GM18505 (cell line): ENCODE measurements at regions not wholly inside any gene's neighbourhood (a gene's known extent, or its start where the extent isn't known, plus 50 kb on each side); places are given as distances from the start of the nearest gene placed in this dataset.

Experiments used
- ATAC-seq: cut with Tn5 transposase; IDR thresholded peaks from one replicate; pipeline ENCODE4 v1.9.1; 2021; ENCODE audit not compliant: unreplicated experiment
- POLR2A ChIP-seq: IDR thresholded peaks from 4 replicates; pipeline ENCODE4 v1.6.1; 2011; ENCODE audit warnings: borderline replicate concordance; ENCODE audit not compliant: insufficient read depth, insufficient read length; ENCODE audit errors: extremely low read depth

DNA sequence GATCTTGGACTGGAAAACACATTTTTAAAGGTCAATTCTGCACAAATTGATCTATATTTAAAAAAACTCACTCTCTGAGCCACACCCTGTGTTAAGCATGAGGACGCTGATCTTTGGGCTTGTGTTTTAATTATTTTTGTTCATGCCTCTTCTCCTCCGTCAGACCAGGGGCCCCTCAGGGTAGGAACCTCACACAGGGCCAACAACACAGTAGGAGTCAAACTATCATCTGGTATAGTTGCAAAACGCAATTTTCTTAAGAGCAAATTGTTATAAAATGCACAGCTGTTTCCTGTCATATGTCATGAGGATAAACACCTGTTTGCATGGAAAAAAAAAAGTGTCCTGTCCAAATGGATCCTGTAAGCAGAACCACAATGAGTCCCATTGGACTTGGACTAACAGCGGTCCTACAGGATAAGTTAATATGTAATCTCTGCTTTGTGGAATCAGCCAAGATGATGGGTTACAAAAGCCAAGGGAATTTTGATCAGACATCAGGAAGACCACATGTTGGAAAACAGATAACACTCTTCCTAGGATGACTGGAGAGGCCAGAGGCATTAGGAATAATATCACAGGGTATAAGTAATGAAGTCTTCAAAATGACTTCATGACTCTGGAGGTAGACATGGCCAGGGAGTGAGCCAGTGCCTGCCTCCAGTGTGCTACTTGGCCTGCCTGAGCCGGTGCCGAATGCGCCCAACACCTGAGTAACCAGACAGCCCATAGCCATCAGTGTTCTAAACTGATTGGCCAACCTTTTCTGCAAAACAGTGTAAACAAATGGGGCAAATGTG lies 184.9 kb upstream of the ADCY1 start:
- ATAC-seq, result no peak
- TF ChIP-seq POLR2A, result no peak

DNA sequence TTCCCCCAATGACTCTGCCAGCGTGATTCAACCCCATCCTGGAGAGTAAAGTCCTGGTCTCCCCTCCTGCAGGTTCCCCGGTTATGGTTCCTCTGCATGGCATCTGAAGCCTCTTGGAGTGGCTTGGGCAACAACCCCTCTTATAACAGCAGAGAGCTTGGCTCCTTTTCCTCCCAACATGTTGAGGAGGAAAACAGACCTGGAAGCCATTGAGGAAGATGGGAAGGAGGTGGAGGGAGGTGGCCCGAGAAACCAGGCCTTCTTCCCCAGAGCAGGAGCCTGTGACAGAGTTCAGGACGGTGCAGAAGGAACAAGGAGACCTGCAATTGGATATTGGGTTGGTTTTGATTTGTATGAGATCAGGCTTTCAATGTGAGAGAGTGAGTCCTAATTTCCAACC lies 184.0 kb upstream of the ADCY1 start:
- no peak for TF ChIP-seq POLR2A
- no peak for ATAC-seq

DNA sequence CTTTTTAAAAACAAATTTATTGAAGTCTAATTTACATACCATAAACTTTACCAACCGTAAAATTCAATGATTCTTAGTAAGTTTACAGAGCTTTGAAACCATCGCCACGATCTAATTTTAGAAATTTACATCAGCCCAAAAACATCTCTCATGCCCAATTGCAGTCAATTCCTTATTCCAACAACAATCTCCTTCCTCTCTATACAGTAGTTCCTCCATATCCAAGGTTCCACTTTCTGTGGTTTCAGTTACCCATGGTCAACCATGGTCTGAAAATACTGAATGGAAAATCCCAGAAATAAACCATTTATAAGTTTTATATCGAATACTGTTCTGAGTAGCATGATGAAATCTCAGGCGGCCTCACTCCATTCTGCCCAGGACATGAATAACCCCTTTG lies 183.4 kb upstream of the ADCY1 start:
- TF ChIP-seq POLR2A, result no peak
- ATAC-seq, result no peak

DNA sequence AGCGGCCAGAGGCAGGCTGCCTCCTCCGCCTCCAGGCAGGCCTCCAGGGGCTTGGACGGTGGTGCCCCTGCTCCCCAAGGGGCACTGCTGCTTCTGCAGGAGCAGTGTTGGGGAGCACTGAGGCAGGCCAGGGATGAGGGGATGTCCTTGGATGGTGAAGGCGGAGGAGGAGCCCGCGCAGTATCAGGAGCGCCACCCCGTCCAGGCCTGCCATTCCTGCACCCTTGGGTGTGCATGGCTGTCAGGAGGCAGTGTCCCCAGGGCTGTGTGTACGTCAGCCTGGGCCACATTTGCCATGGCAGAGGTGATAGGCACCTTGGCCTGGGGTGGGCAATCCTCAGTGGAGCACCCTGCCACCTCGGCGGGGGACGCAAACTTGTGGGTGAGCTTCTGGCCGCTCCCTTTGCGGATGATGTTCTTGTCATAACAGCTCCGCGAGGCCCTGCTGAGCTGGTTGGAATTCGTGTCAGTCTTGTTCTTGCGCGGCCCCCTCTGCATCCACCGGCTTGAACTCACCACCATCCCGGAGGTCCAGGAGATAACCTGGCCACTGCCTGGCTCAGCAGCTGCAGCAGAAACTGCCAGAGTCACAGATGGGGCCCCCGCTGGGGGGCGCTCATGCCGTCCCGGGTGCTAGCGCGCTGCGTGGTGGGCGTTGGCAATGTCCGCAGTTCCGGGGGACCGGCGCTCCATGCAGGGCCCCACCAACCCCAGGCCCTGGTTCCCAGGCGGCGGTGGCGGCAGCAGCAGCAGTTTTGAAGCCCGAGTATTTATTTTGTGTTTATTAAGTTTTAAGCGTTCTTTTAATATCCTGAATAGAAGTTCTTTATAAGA lies 182.3 kb upstream of the ADCY1 start:
- no peak for TF ChIP-seq POLR2A
- no peak for ATAC-seq

DNA sequence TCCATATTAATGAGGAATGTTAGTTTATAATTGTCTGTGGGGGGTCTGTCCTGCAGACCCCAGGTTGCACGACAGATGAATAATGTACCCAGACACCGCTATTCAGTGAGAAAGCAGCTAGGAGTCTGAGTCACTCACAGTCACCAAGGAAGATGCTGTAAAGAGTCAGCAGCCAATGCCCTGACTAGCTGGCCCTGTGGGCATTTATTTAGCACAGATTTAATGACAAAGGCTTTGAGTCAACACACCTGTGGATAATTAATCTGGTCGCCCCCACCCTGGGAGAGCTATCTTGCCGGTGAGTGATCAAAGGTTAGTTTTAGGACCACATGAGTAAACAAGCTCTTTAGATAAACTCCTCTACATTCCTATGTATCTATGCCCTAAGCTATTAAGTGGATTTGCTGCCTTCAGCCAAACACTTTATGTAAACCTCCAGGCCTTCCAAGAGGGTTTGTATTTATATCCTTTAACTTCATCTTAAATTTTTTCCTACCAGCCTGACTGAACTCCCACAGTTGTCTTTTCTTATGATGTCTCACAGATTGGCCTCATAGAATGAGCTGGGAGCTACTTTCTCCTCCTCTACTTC lies 180.0 kb upstream of the ADCY1 start:
- no peak for ATAC-seq
- TF ChIP-seq POLR2A, result no peak

DNA sequence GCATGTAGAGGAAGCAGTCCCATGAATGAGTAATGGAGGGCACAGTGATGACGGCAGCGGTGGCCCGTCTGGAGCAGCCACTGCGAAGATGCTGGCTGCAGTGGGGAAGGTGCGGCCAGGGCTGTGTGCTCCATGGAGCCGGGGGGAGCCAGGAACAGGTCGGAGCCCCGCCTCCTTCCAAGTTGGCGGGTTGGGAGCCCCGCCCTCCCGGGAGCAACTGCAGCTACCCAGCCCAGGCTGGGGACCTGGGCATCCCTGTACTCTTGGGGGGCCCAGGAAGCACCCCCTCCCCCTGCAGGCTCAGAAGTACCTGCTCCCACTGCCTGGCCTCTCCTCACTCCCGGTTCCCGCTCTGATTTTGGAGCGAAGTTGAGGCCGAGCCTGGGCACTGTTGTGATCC lies 175.1 kb upstream of the ADCY1 start:
- TF ChIP-seq POLR2A, result no peak
- ATAC-seq, result no peak

DNA sequence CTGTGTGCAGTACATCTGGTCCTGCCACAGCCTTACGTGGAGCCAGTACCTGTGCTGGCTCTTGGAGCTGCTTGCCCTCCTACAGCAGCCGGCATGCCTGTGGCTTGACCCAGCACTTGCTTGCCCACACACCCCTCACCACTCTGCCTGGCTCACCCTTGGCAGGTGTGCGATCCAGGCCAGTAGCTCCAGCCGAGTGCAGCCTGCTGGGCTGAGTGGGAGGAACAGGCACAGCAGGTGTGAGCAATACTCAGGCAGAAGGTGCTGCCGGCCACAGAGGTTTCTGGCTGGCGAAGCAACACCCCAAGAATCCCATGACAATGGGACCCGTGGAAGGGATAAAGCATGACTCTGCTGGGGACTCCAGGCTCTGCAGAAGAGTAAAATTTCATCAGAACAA lies 173.5 kb upstream of the ADCY1 start:
- no peak for ATAC-seq
- no peak for TF ChIP-seq POLR2A

DNA sequence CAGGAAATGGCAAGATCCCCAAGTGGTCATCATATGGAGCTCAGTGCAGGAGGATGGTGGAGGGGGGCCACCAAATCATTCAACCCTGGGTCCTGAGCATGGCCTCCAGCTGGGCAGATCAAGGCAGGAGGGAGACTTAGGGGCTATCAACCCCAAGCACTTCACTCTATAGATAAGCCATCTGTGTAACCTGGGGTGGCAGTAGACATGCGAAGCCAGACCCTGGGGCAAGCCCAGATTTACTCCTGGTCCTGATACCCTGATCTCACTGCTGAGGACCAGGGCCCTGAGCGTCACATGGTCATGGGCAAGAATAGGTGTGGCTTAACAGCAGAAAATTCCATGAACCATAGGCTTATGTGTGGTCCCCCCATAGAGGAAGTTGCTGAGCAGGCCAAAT lies 173.0 kb upstream of the ADCY1 start:
- no peak for ATAC-seq
- no peak for TF ChIP-seq POLR2A

DNA sequence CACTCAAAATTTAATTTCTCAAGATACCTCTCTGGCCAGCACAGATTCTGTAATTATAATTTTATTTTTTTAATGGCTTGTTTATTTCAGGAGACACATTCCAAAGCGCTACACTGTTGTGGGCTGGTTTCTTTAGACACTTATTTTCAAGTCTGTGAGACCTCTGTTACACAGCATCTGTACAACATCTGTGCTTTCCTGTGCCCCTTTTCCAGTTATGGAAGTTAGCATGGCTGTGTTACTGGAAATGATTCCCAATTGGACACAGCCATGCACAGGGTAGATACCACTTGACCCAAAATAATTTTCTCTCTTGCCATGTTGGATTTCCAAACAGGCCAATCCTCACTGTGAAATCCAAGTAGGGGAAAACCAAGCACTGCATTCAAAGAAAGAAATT lies 172.3 kb upstream of the ADCY1 start:
- ATAC-seq, result no peak
- TF ChIP-seq POLR2A, result no peak

DNA sequence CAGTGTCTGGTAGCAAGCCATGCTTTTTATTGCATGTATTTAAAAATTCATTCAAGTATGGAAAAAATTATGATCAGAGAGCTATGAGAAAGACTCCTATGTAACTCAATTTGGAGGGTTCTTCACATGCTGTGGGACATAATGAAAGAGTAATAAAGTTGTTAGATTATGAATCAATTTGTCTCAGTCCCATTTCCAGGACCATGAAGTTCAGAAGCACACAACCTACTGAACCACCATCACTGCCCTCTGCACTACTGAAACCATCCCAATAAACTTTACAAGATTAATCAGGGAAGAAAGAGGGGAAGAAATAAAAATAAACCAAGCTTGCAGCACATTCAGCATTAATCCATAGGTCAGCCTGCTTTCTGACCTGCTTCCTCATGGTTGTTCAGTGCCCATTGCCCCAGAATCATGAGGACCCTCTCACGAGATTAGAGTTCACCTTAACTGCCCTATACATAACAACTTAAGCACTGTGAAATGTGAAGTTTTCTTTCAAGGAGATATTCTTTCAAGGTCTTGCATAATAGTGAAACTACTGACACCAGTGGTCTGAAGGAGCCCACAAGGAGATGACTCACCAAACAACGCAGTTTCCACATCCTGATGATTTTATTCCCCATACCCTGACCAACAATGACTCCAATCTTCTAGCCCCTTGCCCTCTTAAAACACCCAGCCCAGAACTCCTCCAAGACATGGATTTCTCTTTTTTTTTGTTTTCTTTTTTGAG lies 171.5 kb upstream of the ADCY1 start:
- no peak for ATAC-seq
- no peak for TF ChIP-seq POLR2A

DNA sequence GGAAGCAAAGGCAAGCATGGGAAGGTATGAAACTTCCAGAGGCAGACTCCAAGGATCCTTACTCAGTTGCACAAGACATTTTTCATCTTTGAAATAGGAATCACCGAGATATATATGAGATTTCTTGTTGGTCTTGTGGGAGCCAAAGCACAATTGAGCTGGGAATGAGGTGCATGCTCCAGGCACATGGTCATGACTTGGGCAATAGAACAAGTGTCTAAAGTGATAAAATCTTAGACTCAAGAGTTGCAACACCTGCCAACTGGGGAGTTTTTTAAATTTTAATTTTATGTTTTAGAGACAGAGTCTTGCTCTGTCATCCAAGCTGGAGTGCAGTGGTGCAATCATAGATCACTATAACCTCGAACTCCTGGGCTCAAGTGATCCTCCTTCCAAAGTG lies 169.5 kb upstream of the ADCY1 start:
- TF ChIP-seq POLR2A, result no peak
- no peak for ATAC-seq

DNA sequence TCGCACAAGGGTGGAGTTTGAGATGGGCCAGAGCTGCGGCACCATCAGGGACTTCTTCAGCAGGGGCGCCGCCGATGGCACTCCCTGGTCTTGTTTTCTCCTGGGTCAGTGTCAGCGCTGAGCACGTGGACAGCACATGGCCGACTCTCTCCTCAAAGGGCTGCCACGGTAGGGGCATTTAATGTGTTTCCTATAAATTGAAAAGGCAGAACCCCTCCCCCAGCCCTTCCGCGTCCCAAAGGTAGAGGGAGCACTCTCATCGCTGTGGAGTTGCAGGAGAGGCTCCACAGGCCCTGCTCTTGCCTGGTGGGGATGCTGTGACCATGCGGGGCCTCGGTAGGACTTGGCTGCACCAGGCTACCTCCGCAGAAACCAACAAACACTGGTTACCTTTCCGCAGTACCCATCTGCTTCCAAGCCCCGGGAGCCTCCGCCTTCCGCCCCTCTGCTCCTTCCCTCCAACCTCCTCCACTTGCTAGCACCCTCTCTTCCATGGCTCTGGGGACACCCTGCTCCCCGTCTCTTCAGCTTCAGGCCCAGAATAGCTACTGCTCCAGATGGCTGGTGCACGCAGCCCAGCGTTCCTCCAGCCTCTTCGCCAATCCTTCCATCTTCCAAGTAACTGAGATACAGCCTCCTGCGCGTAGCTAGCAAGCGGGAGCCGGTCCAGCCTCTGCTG lies 166.3 kb upstream of the ADCY1 start:
- no peak for TF ChIP-seq POLR2A
- ATAC-seq, result no peak

DNA sequence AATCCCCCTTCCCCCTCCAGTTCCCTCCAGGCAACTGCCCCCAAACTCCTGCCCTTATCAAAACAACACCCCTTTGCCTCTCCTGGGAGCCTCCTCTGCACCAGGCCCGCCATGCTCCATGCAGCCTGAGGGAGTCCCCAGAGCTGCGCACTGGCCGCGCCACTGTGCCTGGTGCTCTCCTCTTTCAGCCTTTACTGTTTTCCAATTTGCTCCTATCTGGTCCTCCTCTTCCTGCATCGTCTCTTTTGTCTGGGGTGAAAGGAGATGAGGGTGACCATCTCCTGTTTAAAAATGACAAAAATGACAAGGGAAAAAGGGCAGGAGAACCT lies 165.8 kb upstream of the ADCY1 start:
- no peak for TF ChIP-seq POLR2A
- ATAC-seq, result no peak
